ENCODE measurements at regions not wholly inside any gene's neighbourhood (a gene's known extent, or its start where the extent isn't known, plus 50 kb on each side); places are given as distances from the start of the nearest gene placed in this dataset.

- TF ChIP-seq CTCF (IDR thresholded peaks at IDR 0.05; ENCODE audit: poor library complexity) (no peak), EZH2 (IDR thresholded peaks at IDR 0.05; ENCODE audit: borderline replicate concordance) (no peak), EZH2phosphoT487 (IDR thresholded peaks at IDR 0.05; ENCODE audit: low read depth, severe bottlenecking, unreplicated experiment) (no peak)
Observed at GRCh38 chr15:96535148-96535547, 204.6 kb downstream of the NR2F2 start.
